ENCODE measurements at regions not wholly inside any gene's neighbourhood (a gene's known extent, or its start where the extent isn't known, plus 50 kb on each side); places are given as distances from the start of the nearest gene placed in this dataset.
"Not testable (repeated sequence)": the region's sequence is repeated elsewhere in the genome, so short reads cannot be mapped to it uniquely, and the experiment has no call there.

DNA sequence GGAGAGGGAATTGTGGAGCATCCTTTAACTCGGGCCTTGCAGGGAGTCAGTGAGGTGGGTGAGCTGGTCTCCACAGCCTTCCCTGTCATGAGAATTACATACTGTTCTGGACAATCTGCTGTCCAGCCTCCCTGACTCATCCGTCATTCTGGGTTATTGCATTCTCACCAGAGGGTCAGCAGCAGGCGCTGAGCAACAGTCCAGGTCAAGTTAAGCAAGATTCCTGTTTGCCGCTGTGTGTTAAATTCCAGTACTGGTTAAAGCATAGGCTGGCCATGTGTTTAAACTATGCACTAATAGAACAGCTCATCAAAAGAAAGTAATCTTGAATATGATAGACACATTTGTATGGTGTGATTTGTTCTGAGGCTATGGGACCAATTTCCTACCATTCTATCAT lies 167.1 kb upstream of the LRRC61 start:
- not testable (repeated sequence) for DNase-seq (ENCODE audit: insufficient read length); FAIRE-seq

DNA sequence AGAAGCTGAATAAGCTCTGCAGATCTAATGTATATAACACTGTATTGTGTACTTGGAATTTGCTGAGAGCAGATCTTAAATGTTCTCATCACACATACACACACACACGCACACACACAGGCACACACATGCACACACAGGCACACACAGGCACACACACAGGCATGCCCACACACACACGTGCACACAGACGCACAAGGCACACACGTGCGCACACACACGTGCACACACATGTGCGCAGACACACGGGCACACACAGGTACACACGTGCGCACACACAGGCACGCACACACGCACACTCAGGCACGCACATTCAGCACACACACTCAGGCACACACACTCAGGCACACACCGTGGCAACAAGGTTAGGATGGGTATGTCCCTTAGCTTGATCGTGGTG lies 164.5 kb upstream of the LRRC61 start:
- FAIRE-seq; DNase-seq (ENCODE audit: insufficient read length): not testable (repeated sequence)

DNA sequence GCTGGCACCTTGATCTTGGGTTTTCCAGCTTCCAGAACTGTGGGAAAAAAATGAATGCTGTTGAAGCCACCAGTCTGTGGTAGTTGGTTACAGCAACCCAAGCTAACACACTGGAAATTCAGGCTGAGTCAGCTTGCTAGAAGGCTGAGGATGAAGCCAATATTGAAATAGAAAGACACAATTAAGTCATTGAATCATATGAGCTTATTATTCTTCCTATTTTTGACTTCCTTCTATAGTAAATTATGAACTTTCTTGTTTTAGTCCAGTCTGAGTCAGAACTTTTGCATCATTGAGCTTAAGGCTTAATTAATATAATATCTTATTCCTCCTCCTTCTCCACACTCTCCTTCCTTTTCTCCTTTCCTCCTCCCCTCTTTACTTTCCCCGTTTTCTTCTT lies 153.6 kb upstream of the LRRC61 start:
- FAIRE-seq; DNase-seq (ENCODE audit: insufficient read length): not testable (repeated sequence)

DNA sequence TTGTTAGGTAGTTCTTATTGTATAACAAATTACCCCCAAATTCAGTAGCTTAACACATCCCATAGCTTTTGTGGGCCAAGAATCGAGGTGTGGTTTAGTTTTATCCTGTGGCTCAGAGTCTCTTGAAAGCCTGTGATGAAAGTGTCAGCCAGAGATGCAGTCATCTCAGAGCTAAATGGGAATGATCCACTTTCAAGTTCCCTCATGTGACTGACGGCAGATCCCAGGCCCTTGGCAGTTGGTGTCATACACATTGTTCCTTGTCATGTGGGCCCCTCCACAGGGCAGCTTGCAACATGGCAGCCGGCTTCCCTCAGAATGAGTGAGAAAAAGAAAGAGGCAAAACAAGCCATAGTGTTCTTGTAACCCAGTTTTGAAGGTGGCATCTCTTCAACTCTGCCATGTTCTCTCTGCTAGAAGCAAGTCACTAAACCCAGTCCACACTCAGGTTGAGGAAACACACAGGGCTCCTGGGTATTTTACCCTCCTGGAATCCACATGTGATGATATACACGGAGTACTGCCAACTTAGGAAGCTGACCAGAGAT lies 153.1 kb upstream of the LRRC61 start:
- FAIRE-seq; DNase-seq (ENCODE audit: insufficient read length): not testable (repeated sequence)

DNA sequence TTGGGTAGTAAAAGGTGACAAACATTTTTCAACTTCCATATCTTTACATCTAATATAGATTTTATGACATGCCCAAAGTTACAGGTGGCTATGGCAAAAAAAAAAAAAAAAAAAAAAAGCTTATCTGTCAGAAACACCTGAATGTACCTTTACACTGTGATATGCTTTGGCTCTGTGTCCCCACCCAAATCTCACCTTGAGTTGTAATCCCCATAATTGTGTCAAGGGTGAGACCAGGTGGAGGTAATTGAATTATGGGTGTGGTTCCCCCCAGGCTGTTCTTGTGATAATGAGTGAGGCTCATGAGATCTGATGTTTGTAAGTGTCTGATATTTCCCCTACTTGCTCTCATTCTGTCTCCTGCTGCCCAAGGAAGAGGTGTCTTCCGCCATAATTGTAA lies 139.6 kb upstream of the LRRC61 start:
- not testable (repeated sequence) for FAIRE-seq; DNase-seq (ENCODE audit: insufficient read length)

DNA sequence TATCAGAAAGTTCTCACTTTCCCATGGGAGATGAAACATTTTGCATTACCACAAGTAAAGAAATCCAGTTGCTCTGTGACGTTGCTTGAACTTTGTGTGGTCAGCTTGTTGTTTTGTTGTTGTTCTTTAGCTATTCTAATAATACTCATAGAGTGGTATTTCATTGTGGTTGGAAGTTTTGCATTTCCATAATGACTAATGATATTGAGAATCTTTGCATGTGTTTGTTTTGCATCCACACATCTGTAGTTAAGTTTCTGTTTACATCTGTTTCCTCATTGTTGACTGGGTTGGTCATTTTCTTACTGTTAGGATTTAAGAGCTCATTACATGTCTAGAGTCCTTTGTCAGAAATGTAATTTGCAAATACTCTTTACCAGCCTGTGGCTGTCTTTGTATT lies 133.2 kb upstream of the LRRC61 start:
- not testable (repeated sequence) for FAIRE-seq

DNA sequence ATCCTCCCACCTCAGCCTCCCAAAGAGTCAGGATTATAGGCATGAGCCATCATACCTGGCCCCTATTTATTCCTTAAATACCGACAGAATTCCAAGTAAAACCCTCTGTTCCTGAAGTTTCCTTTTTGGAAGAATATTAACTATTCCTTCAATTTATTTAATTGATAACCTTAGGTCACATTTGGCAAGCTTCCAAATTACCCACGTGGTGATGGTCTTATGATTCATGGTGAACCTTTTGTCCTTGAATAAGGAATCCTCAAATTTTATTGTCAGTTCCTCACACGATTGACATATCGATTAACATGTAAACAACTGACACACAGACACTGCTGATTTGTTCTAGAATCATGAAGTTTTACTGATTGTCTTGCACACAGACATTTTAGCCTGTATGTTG lies 130.6 kb upstream of the LRRC61 start:
- FAIRE-seq; DNase-seq (ENCODE audit: insufficient read length): not testable (repeated sequence)

More for the DNA sequence above, 133.2 kb upstream of the LRRC61 start:
- not testable (repeated sequence) for DNase-seq (ENCODE audit: insufficient read length)

DNA sequence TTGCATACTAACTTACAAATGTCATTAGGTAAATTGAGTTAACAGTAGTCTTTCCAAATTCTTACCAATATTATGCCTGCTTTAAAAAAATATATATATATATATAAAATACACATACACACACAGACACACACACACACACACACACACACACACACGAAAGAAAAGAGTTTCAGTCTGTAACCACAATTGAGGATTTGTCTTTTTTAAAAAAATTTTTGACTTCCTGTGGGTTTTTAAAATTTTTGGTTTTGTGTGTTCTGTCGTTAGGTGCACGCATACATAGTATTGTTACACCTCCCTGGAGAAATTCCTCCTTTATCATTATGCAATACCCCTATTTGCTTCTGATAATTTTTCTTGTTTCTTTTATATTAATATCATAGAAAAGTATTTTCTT lies 129.3 kb upstream of the LRRC61 start:
- FAIRE-seq; DNase-seq (ENCODE audit: insufficient read length): not testable (repeated sequence)

Measured in GM12892 (cell line).